ENCODE measurements at regions not wholly inside any gene's neighbourhood (a gene's known extent, or its start where the extent isn't known, plus 50 kb on each side); places are given as distances from the start of the nearest gene placed in this dataset.

GRCh38 chr16:7013990-7014389 lies 318.7 kb upstream of the RBFOX1 start:
- intact Hi-C loops (cut with DNase I): no loop called here

GRCh38 chr16:7004266-7004665 lies 328.4 kb upstream of the RBFOX1 start:
- FAIRE-seq: no peak
- Histone ChIP-seq H3K27ac (no peak overlapping the region), H3K27me3 (no peaks in the 10 kb centered on the region), H3K4me3 (no peak overlapping the region), H3K9me3 (no peaks in the 10 kb centered on the region), H3K4me1 (no peaks in the 10 kb centered on the region), H3K36me3 (no peaks in the 10 kb centered on the region)
- no peak for TF ChIP-seq CTCF (IDR thresholded peaks at IDR 0.05)
- WGBS, 2 donors: 33 to 39% methylated on average over 4 of the region's 4 CpGs
- intact Hi-C loops (cut with DNase I): no loop called here
- ATAC-seq: no peak
- DNase-seq: no peak

More at GRCh38 chr16:7013990-7014389, 318.7 kb upstream of the RBFOX1 start:
- Histone ChIP-seq H3K9me3 (no peaks in the 10 kb centered on the region), H3K27ac (no peak overlapping the region), H3K27me3 (no peaks in the 10 kb centered on the region), H3K4me1 (no peaks in the 10 kb centered on the region), H3K36me3 (no peaks in the 10 kb centered on the region), H3K4me3 (no peak overlapping the region)
- 32 to 40% methylated on average over 5 of the region's 5 CpGs for WGBS, 2 donors
- ATAC-seq (no peak), DNase-seq (no peak), FAIRE-seq (no peak)
- no peak for TF ChIP-seq CTCF (IDR thresholded peaks at IDR 0.05)

- H3K27me3 ChIP-seq: no peaks in the 10 kb centered on the region
- no peaks in the 10 kb centered on the region for H3K4me1 ChIP-seq
- no peaks in the 10 kb centered on the region for H3K36me3 ChIP-seq
- FAIRE-seq (no peak), ATAC-seq (no peak), DNase-seq (no peak)
- H3K4me3 ChIP-seq: no peak overlapping the region
- H3K9me3 ChIP-seq: no peaks in the 10 kb centered on the region
- intact Hi-C loops (cut with DNase I): no loop called here
- no peak overlapping the region for H3K27ac ChIP-seq
- 30 to 42% methylated on average over 4 of the region's 4 CpGs for WGBS, 2 donors
- TF ChIP-seq CTCF (IDR thresholded peaks at IDR 0.05): no peak
Measured at GRCh38 chr16:6993544-6993943, 339.1 kb upstream of the RBFOX1 start.

GRCh38 chr16:6988846-6989245 lies 343.8 kb upstream of the RBFOX1 start:
- no peaks in the 10 kb centered on the region for H3K9me3 ChIP-seq
- 76 to 81% methylated on average over 10 of the region's 10 CpGs for WGBS, 2 donors
- ATAC-seq: no peak
- no peak for TF ChIP-seq CTCF (IDR thresholded peaks at IDR 0.05)
- H3K27ac ChIP-seq: no peak overlapping the region
- no peak overlapping the region for H3K4me3 ChIP-seq
- no peaks in the 10 kb centered on the region for H3K4me1 ChIP-seq
- no peaks in the 10 kb centered on the region for H3K27me3 ChIP-seq
- FAIRE-seq: no peak
- intact Hi-C loops (cut with DNase I): no loop called here
- H3K36me3 ChIP-seq: no peaks in the 10 kb centered on the region
- DNase-seq: no peak

- Histone ChIP-seq H3K27ac (no peak overlapping the region), H3K36me3 (no peaks in the 10 kb centered on the region), H3K4me3 (no peak overlapping the region), H3K9me3 (no peaks in the 10 kb centered on the region), H3K27me3 (peaks cover 0 to 7% (median 0%) of the 10 kb centered on the region in 4 donors), H3K4me1 (no peaks in the 10 kb centered on the region)
- intact Hi-C loops (cut with DNase I): no loop called here
- WGBS, 2 donors: 23 to 25% methylated on average over 8 of the region's 8 CpGs
- DNase-seq (no peak), ATAC-seq (no peak), FAIRE-seq (no peak)
- TF ChIP-seq CTCF (IDR thresholded peaks at IDR 0.05): no peak
Measured at GRCh38 chr16:6977916-6978315, 354.7 kb upstream of the RBFOX1 start.
